ENCODE measurements at regions not wholly inside any gene's neighbourhood (a gene's known extent, or its start where the extent isn't known, plus 50 kb on each side); places are given as distances from the start of the nearest gene placed in this dataset.

DNA sequence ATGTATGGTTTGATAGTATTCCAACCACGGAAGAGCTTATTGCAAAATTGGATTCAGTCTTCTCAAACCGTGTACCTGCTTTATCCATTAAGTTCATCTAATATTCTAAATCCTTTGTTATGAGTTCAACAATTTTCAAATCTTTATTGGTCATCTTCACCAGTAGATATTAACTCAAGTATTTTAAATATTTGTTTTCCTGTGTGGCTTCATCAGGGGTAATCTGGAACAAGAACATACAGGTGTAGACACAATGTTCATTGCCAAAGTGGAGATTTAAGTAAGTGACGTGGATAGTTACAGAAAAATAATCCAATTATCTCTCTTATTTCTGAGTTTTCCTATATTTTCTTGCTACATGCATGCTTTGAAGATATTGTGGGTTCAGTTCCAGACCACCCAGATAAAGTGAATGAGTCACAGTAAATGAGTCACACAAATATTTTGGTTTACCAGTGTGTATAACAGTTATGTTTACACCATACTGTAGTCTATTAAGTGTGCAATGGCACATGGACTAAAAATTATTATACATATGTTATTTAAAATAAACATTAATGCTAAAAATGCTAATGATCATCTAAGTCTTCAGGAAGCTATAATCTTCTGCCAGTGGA is 429.0 kb upstream of the POT1 start:
- H3K9me3 Mint-ChIP-seq = no peaks in the 10 kb centered on the region
- H3K4me1 Mint-ChIP-seq (ENCODE audit: unreplicated experiment) = no peaks in the 10 kb centered on the region
- DNase-seq (ENCODE audit: extremely low spot score, unreplicated experiment) = no peak
- TF ChIP-seq, protein P1, sequence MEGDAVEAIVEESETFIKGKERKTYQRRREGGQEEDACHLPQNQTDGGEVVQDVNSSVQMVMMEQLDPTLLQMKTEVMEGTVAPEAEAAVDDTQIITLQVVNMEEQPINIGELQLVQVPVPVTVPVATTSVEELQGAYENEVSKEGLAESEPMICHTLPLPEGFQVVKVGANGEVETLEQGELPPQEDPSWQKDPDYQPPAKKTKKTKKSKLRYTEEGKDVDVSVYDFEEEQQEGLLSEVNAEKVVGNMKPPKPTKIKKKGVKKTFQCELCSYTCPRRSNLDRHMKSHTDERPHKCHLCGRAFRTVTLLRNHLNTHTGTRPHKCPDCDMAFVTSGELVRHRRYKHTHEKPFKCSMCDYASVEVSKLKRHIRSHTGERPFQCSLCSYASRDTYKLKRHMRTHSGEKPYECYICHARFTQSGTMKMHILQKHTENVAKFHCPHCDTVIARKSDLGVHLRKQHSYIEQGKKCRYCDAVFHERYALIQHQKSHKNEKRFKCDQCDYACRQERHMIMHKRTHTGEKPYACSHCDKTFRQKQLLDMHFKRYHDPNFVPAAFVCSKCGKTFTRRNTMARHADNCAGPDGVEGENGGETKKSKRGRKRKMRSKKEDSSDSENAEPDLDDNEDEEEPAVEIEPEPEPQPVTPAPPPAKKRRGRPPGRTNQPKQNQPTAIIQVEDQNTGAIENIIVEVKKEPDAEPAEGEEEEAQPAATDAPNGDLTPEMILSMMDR (conservative IDR thresholded peaks at IDR 0.05) = no peak
- H3K4me3 Mint-ChIP-seq = no peak overlapping the region
- no peaks in the 10 kb centered on the region for H3K36me3 Mint-ChIP-seq
- no peak overlapping the region for H3K27ac Mint-ChIP-seq
- no peaks in the 10 kb centered on the region for H3K27me3 Mint-ChIP-seq

- Mint-ChIP-seq H3K27ac (no peak overlapping the region), H3K4me1 (ENCODE audit: unreplicated experiment) (no peaks in the 10 kb centered on the region), H3K4me3 (no peak overlapping the region), H3K27me3 (no peaks in the 10 kb centered on the region), H3K36me3 (no peaks in the 10 kb centered on the region), H3K9me3 (no peaks in the 10 kb centered on the region)
- TF ChIP-seq, protein P1 (conservative IDR thresholded peaks at IDR 0.05) = no peak
- DNase-seq (ENCODE audit: extremely low spot score, unreplicated experiment) = no peak
These were observed 428.2 kb upstream of the POT1 start for GRCh38 chr7:125357676-125358455.

- Mint-ChIP-seq H3K4me3 (no peak overlapping the region), H3K27me3 (no peaks in the 10 kb centered on the region)
These were observed 426.3 kb upstream of the POT1 start for GRCh38 chr7:125355899-125356298.

DNA sequence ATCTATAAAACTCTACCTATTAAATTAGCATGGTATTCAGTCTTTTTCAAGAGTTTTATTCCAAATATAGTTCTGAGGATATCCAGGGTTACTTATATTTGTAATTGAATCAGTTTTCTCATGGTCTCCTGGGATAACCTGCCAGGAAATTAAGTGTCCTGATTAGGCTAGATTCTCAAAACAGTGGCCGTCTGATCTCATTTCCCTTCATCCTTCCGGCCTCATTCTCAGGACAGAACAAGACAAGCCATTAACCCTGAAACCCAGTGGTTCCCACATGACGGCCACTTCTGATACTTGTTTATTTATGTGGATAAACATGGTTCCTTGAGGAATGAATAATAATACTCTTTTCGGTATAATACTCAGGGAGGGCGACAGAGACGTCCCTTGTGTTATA is 417.6 kb upstream of the POT1 start:
- Mint-ChIP-seq H3K36me3 (no peaks in the 10 kb centered on the region), H3K4me3 (no peak overlapping the region), H3K4me1 (ENCODE audit: unreplicated experiment) (no peaks in the 10 kb centered on the region), H3K27me3 (no peaks in the 10 kb centered on the region), H3K27ac (no peak overlapping the region), H3K9me3 (no peaks in the 10 kb centered on the region)
- DNase-seq (ENCODE audit: extremely low spot score, unreplicated experiment) = no peak
- TF ChIP-seq, protein P1 (conservative IDR thresholded peaks at IDR 0.05) = no peak

More at GRCh38 chr7:125355899-125356298, 426.3 kb upstream of the POT1 start:
- Mint-ChIP-seq H3K4me1 (ENCODE audit: unreplicated experiment) (no peaks in the 10 kb centered on the region), H3K36me3 (no peaks in the 10 kb centered on the region), H3K27ac (no peak overlapping the region), H3K9me3 (no peaks in the 10 kb centered on the region)
- TF ChIP-seq, protein P1 (conservative IDR thresholded peaks at IDR 0.05) = no peak
- DNase-seq (ENCODE audit: extremely low spot score, unreplicated experiment) = no peak

DNA sequence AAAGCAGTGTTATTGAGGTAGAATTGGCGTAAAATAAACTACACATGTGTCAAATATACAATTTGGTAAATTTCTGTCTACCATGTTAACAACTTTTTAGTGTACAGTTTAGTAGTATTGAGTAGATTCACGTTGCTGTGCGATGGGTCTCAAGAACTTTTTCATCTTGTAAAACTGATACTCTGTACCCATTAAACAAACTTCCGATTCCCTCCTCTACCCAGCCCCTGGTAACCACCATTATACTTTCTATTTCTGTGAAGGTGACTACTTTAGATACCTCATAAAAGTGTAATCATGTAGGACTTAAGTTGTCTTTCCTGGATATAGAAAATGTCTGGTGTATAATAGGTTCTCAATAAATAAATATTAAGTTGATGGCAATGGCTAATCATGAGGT is 408.5 kb upstream of the POT1 start:
- Mint-ChIP-seq H3K9me3 (no peaks in the 10 kb centered on the region), H3K27me3 (no peaks in the 10 kb centered on the region), H3K27ac (no peak overlapping the region), H3K4me3 (no peak overlapping the region), H3K36me3 (no peaks in the 10 kb centered on the region), H3K4me1 (ENCODE audit: unreplicated experiment) (no peaks in the 10 kb centered on the region)
- no peak for DNase-seq (ENCODE audit: extremely low spot score, unreplicated experiment)
- TF ChIP-seq, protein P1 (conservative IDR thresholded peaks at IDR 0.05) = no peak

Measured in type B pancreatic cell (in vitro differentiated cells).